OCI-LY3 (cell line): ENCODE measurements at regions not wholly inside any gene's neighbourhood (a gene's known extent, or its start where the extent isn't known, plus 50 kb on each side); places are given as distances from the start of the nearest gene placed in this dataset.

Source experiments
- H2AFZ ChIP-seq: fragments of 200-600, 300-600 bp; shearing (Covaris generic); 2 replicates; pipeline ENCODE4 v1.6.0; 2014; ENCODE audit warnings: antibody characterized with exemption, low read depth, low read length
- H3K27ac ChIP-seq: fragments of 200-600, 300-600 bp; sonication (generic); 2 replicates; pipeline ENCODE4 v1.5.1; 2014; ENCODE audit warnings: mild to moderate bottlenecking, low read length, moderate library complexity, mixed read lengths
- H3K27me3 ChIP-seq: fragments of 200-600, 300-600 bp; sonication (generic); 2 replicates; pipeline ENCODE4 v1.6.1; 2014; ENCODE audit warnings: low read depth, low read length, mixed read lengths
- H3K36me3 ChIP-seq: fragments of 200-600, 300-600 bp; sonication (generic); replicated peaks from 2 replicates; pipeline ENCODE3; 2014; ENCODE audit warnings: low read depth, low read length, mixed read lengths
- H3K4me1 ChIP-seq: fragments of 300-600, 200-600 bp; sonication (generic); 2 replicates; pipeline ENCODE4 v1.6.1; 2014; ENCODE audit warnings: low read length, mixed read lengths
- H3K4me2 ChIP-seq: fragments of 200-600, 300-600 bp; sonication (generic); 2 replicates; pipeline ENCODE4 v1.6.1; 2014; ENCODE audit warnings: low read length, mixed read lengths
- H3K4me3 ChIP-seq: fragments of 300-600, 200-600 bp; sonication (generic); 2 replicates; pipeline ENCODE4 v1.5.1; 2014; ENCODE audit warnings: antibody characterized with exemption, mild to moderate bottlenecking, low read length, moderate library complexity
- H3K79me2 ChIP-seq: fragments of 300-600, 200-600 bp; shearing (Covaris generic); 2 replicates; pipeline ENCODE4 v1.6.1; 2014; ENCODE audit warnings: mild to moderate bottlenecking, low read length, mixed read lengths
- H3K9ac ChIP-seq: fragments of 300-600, 200-600 bp; shearing (Covaris generic); 2 replicates; pipeline ENCODE4 v1.6.0; 2014; ENCODE audit warnings: mild to moderate bottlenecking, low read length, moderate library complexity
- H3K9me3 ChIP-seq: fragments of 200-600, 300-600 bp; shearing (Covaris generic); 2 replicates; pipeline ENCODE4 v1.6.1; 2014; ENCODE audit warnings: low read length, mixed read lengths; ENCODE audit not compliant: insufficient read depth
- H4K20me1 ChIP-seq: fragments of 200-600, 300-600 bp; sonication (generic); 2 replicates; pipeline ENCODE4 v1.6.1; 2016; ENCODE audit warnings: low read length, mixed read lengths; ENCODE audit not compliant: insufficient read depth
- CTCF ChIP-seq: fragments of 200-600, 300-600 bp; sonication (generic); IDR thresholded peaks from 2 replicates; pipeline ENCODE4 v1.5.1; 2014; ENCODE audit warnings: antibody characterized with exemption, low read length, low read depth
- EZH2phosphoT487 ChIP-seq: fragments of 200-600 bp; shearing (Covaris generic); IDR thresholded peaks from 2 replicates; pipeline ENCODE4 v1.6.1; 2018; ENCODE audit warnings: antibody characterized with exemption, mixed run types, low read depth

DNA sequence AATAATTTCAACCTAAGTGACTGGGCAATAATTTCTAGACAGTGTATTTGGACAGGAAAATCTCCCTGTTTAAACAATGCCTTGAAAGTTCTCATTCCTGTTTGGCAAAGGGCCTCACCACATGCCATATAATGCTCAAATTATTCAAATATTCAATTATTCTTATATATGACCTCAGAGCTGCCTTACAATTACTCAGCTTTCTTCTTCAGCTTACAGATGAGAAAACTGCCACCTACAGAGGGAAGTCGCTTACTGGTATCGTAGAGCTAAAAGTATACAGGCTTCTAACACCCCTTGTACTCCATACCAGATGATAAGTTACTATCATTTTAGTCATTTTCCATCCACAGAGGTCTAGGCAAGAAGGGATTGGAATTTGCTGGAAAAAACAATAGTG, 830.3 kb downstream of the BRINP1 start:
- Histone ChIP-seq H3K36me3 (no peaks in the 10 kb centered on the region), H3K4me1 (no peaks in the 10 kb centered on the region), H3K79me2 (no peaks in the 10 kb centered on the region), H2AFZ (no peak overlapping the region), H3K4me3 (no peak overlapping the region), H3K9ac (no peak overlapping the region), H3K27me3 (no peaks in the 10 kb centered on the region), H3K4me2 (no peak overlapping the region), H3K9me3 (no peaks in the 10 kb centered on the region), H3K27ac (no peak overlapping the region), H4K20me1 (no peaks in the 10 kb centered on the region)
- TF ChIP-seq CTCF (no peak), EZH2phosphoT487 (no peak)

- no peak for TF ChIP-seq CTCF
- no peak for TF ChIP-seq EZH2phosphoT487
Measured at GRCh38 chr9:118553465-118553864, 815.8 kb downstream of the BRINP1 start.

DNA sequence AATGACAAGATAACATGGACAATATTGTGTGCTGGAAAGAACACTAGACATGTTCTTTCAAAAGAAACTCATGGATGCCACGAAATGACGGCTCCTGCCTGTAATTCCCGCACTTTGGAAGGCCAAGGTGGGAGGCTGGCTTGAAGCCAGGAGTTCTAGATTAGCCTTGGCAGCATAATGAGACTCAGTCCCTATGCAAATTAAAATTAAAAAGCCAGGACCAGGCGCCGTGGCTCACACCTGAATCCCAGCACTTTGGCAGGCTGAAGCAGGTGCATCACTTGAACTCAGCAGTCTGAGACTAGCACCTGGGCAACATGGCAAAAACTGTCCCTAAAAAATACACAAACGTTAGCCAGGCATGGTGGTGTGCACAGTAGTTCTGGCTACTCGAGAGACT, 814.2 kb downstream of the BRINP1 start:
- H3K4me1 ChIP-seq = no peaks in the 10 kb centered on the region
- H4K20me1 ChIP-seq = no peaks in the 10 kb centered on the region
- no peak overlapping the region for H3K9ac ChIP-seq
- no peak overlapping the region for H3K4me2 ChIP-seq
- no peaks in the 10 kb centered on the region for H3K9me3 ChIP-seq
- no peaks in the 10 kb centered on the region for H3K79me2 ChIP-seq
- no peak overlapping the region for H2AFZ ChIP-seq
- no peaks in the 10 kb centered on the region for H3K27me3 ChIP-seq
- H3K27ac ChIP-seq = no peak overlapping the region
- H3K4me3 ChIP-seq = no peak overlapping the region
- TF ChIP-seq CTCF (no peak), EZH2phosphoT487 (no peak)
- no peaks in the 10 kb centered on the region for H3K36me3 ChIP-seq

More at GRCh38 chr9:118553465-118553864, 815.8 kb downstream of the BRINP1 start:
- H3K4me2 ChIP-seq = no peak overlapping the region
- no peak overlapping the region for H3K27ac ChIP-seq
- no peaks in the 10 kb centered on the region for H3K36me3 ChIP-seq
- no peaks in the 10 kb centered on the region for H3K9me3 ChIP-seq
- no peak overlapping the region for H3K4me3 ChIP-seq
- no peaks in the 10 kb centered on the region for H3K4me1 ChIP-seq
- H3K9ac ChIP-seq = no peak overlapping the region
- no peak overlapping the region for H2AFZ ChIP-seq
- no peaks in the 10 kb centered on the region for H3K27me3 ChIP-seq
- H4K20me1 ChIP-seq = no peaks in the 10 kb centered on the region
- no peaks in the 10 kb centered on the region for H3K79me2 ChIP-seq

DNA sequence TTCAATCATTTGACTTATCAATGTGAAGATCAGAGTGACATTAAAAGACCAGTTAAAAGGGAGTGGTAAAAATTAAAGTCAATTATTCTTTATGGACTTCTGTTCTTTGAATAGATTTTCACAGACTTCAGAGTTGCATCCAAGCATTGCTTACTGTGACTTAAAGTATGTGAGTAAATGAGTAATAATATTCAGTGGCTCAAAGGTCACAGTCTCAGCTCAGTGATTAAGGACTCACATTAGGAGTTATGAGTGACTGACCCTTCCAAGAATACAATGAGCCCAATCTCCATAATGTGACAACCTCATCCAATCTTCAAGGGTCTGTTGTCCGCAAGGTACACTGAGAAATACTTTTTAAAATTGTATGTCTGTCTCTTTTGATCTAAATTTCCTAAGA, 811.2 kb downstream of the BRINP1 start:
- Histone ChIP-seq H3K4me3 (no peak overlapping the region), H3K79me2 (no peaks in the 10 kb centered on the region), H4K20me1 (no peaks in the 10 kb centered on the region), H3K27ac (no peak overlapping the region), H3K4me1 (no peaks in the 10 kb centered on the region), H3K36me3 (no peaks in the 10 kb centered on the region), H2AFZ (no peak overlapping the region), H3K4me2 (no peak overlapping the region), H3K9ac (no peak overlapping the region), H3K9me3 (no peaks in the 10 kb centered on the region), H3K27me3 (no peaks in the 10 kb centered on the region)
- TF ChIP-seq EZH2phosphoT487 (no peak), CTCF (no peak)
